GM10248 (cell line): ENCODE measurements at regions not wholly inside any gene's neighbourhood (a gene's known extent, or its start where the extent isn't known, plus 50 kb on each side); places are given as distances from the start of the nearest gene placed in this dataset.
"Not testable (repeated sequence)": the region's sequence is repeated elsewhere in the genome, so short reads cannot be mapped to it uniquely, and the experiment has no call there.

Experiments
- CTCF ChIA-PET: fragments of 300-600 bp; sonication (Branson Sonifier 250); formaldehyde crosslinking; extraction: SDS; loops from one replicate; lab custom pipeline; 2021; ENCODE audit warnings: antibody characterized with exemption; lab: Yijun Ruan, JAX
- POLR2A ChIA-PET: fragments of 350-650 bp; sonication (Branson Sonifier 250); formaldehyde crosslinking; extraction: SDS; loops from one replicate; lab custom pipeline; 2020; ENCODE audit warnings: antibody characterized with exemption; lab: Yijun Ruan, JAX
- DNase-seq: peaks from one replicate; pipeline ENCODE4 v3.0.0; 2012; ENCODE audit errors: extremely low spot score
- CTCF ChIP-seq: IDR thresholded peaks from 2 replicates; pipeline ENCODE4 v1.5.1; 2012; ENCODE audit warnings: mild to moderate bottlenecking, low read depth; ENCODE audit errors: extremely low read depth, missing control alignments, control extremely low read depth

GRCh38 chrY:9207082-9207481, 130.2 kb upstream of the TSPY4 start:
- CTCF ChIA-PET, DNase-seq, POLR2A ChIA-PET: not testable (repeated sequence)

- CTCF ChIA-PET = no interaction called here
- POLR2A ChIA-PET = no interaction called here
- no peak for TF ChIP-seq CTCF
- DNase-seq = no peak
These were observed 110.9 kb upstream of the TSPY4 start for GRCh38 chrY:9226409-9226808.

- TF ChIP-seq CTCF = no peak
- DNase-seq = no peak
- ChIA-PET POLR2A (no interaction called here), CTCF (interaction anchor here (1.4 kb wide), 1 partner anchor 13 kb away, joined by 4 read pairs; no protein-coding TSS in a partner anchor)
These were observed 80.0 kb upstream of the TSPY4 start for GRCh38 chrY:9257255-9257654.

GRCh38 chrY:9257725-9258124, 79.5 kb upstream of the TSPY4 start:
- POLR2A ChIA-PET = no interaction called here
- DNase-seq = no peak
- CTCF ChIA-PET = interaction anchor here (1.4 kb wide), 1 partner anchor 14 kb away, joined by 4 read pairs; no protein-coding TSS in a partner anchor
- TF ChIP-seq CTCF = no peak

GRCh38 chrY:9259368-9259767, 77.9 kb upstream of the TSPY4 start:
- POLR2A ChIA-PET = no interaction called here
- DNase-seq = no peak
- CTCF ChIA-PET = no interaction called here
- no peak for TF ChIP-seq CTCF

- no peak for DNase-seq
- ChIA-PET CTCF (no interaction called here), POLR2A (no interaction called here)
- TF ChIP-seq CTCF = no peak
These were observed 76.8 kb upstream of the TSPY4 start for GRCh38 chrY:9260426-9260825.

GRCh38 chrY:9265551-9265950, 71.7 kb upstream of the TSPY4 start:
- TF ChIP-seq CTCF = no peak
- ChIA-PET CTCF (no interaction called here), POLR2A (no interaction called here)
- no peak for DNase-seq

- DNase-seq, CTCF ChIA-PET, POLR2A ChIA-PET: not testable (repeated sequence)
These were observed 66.9 kb upstream of the TSPY4 start for GRCh38 chrY:9270351-9270750.

- POLR2A ChIA-PET, CTCF ChIA-PET, DNase-seq: not testable (repeated sequence)
These were observed 64.4 kb upstream of the TSPY4 start for GRCh38 chrY:9272847-9273246.

- POLR2A ChIA-PET, CTCF ChIA-PET, DNase-seq: not testable (repeated sequence)
These were observed 58.4 kb upstream of the TSPY4 start for GRCh38 chrY:9278842-9279241.
